Osteoblast (primary cell): ENCODE measurements at regions not wholly inside any gene's neighbourhood (a gene's known extent, or its start where the extent isn't known, plus 50 kb on each side); places are given as distances from the start of the nearest gene placed in this dataset.

ENCODE experiments used
- DNase-seq: peaks from one replicate; pipeline ENCODE4 v3.0.0; 2011; ENCODE audit warnings: low spot score, mixed read lengths; ENCODE audit not compliant: insufficient read length; ENCODE audit errors: missing footprints
- H2AFZ ChIP-seq: 2 replicates; pipeline ENCODE4 v1.6.0; 2011; ENCODE audit warnings: mild to moderate bottlenecking, low read length
- H3K27ac ChIP-seq: 2 replicates; pipeline ENCODE4 v1.5.1; 2011; ENCODE audit warnings: mild to moderate bottlenecking, low read depth, low read length, moderate library complexity
- H3K27me3 ChIP-seq: 2 replicates; pipeline ENCODE4 v1.6.0; 2012; ENCODE audit warnings: mild to moderate bottlenecking, control low read depth, inconsistent platforms, low read length, moderate library complexity; ENCODE audit not compliant: insufficient read depth
- H3K36me3 ChIP-seq: 2 replicates; pipeline ENCODE4 v1.5.1; 2011; ENCODE audit warnings: mild to moderate bottlenecking, low read length, control low read depth, moderate library complexity; ENCODE audit not compliant: insufficient read depth
- H3K4me1 ChIP-seq: 2 replicates; pipeline ENCODE4 v1.5.1; 2011; ENCODE audit warnings: mild to moderate bottlenecking, low read length, control low read depth, moderate library complexity; ENCODE audit not compliant: insufficient read depth
- H3K4me2 ChIP-seq: 2 replicates; pipeline ENCODE4 v1.6.0; 2011; ENCODE audit warnings: mild to moderate bottlenecking, low read length; ENCODE audit not compliant: insufficient read depth
- H3K4me3 ChIP-seq: fragments of 200-600 bp; sonication (generic); 3 replicates; pipeline ENCODE4 v1.5.1; 2012; ENCODE audit warnings: mild to moderate bottlenecking, low read length, inconsistent platforms; ENCODE audit not compliant: insufficient read depth
- H3K79me2 ChIP-seq: 2 replicates; pipeline ENCODE4 v1.6.0; 2012; ENCODE audit warnings: mild to moderate bottlenecking, low read length, control low read depth, inconsistent platforms; ENCODE audit not compliant: insufficient read depth
- H3K9me3 ChIP-seq: 2 replicates; pipeline ENCODE4 v1.5.1; 2011; ENCODE audit warnings: low read depth, low read length, control low read depth
- H4K20me1 ChIP-seq: 2 replicates; pipeline ENCODE4 v1.6.0; 2012; ENCODE audit warnings: mild to moderate bottlenecking, low read length, control low read depth; ENCODE audit not compliant: insufficient read depth
- CTCF ChIP-seq: IDR thresholded peaks from 2 replicates; pipeline ENCODE4 v1.5.1; 2011; ENCODE audit warnings: mild to moderate bottlenecking, low read depth, low read length, moderate library complexity; ENCODE audit errors: extremely low read depth

GRCh38 chr2:144666032-144666431 lies 146.1 kb upstream of the ZEB2 start:
- Histone ChIP-seq H3K27ac (no peak overlapping the region), H3K4me2 (no peak overlapping the region), H3K79me2 (no peaks in the 10 kb centered on the region), H3K4me1 (peaks cover under 1% of the 10 kb centered on the region), H3K27me3 (no peaks in the 10 kb centered on the region), H2AFZ (no peak overlapping the region), H3K36me3 (no peaks in the 10 kb centered on the region), H3K9me3 (no peaks in the 10 kb centered on the region), H3K4me3 (no peak overlapping the region), H4K20me1 (no peaks in the 10 kb centered on the region)
- DNase-seq = peak; percentile 36
- no peak for TF ChIP-seq CTCF

GRCh38 chr2:144663207-144663606 lies 143.3 kb upstream of the ZEB2 start:
- no peaks in the 10 kb centered on the region for H3K9me3 ChIP-seq
- no peaks in the 10 kb centered on the region for H3K79me2 ChIP-seq
- DNase-seq = no peak
- TF ChIP-seq CTCF = no peak
- no peak overlapping the region for H3K4me3 ChIP-seq
- no peaks in the 10 kb centered on the region for H4K20me1 ChIP-seq
- peaks cover 20% of the 10 kb centered on the region for H3K4me1 ChIP-seq
- no peak overlapping the region for H3K27ac ChIP-seq
- H3K27me3 ChIP-seq = no peaks in the 10 kb centered on the region
- no peak overlapping the region for H3K4me2 ChIP-seq
- no peaks in the 10 kb centered on the region for H3K36me3 ChIP-seq
- H2AFZ ChIP-seq = no peak overlapping the region

GRCh38 chr2:144660518-144661316 lies 140.8 kb upstream of the ZEB2 start:
- no peaks in the 10 kb centered on the region for H3K27me3 ChIP-seq
- peak overlapping the region; percentile 84 for H3K27ac ChIP-seq
- no peak overlapping the region for H3K4me2 ChIP-seq
- no peaks in the 10 kb centered on the region for H4K20me1 ChIP-seq
- DNase-seq = peak; percentile 18
- peaks cover 20% of the 10 kb centered on the region for H3K4me1 ChIP-seq
- H3K36me3 ChIP-seq = no peaks in the 10 kb centered on the region
- no peaks in the 10 kb centered on the region for H3K9me3 ChIP-seq
- H3K4me3 ChIP-seq = no peak overlapping the region
- no peaks in the 10 kb centered on the region for H3K79me2 ChIP-seq
- no peak for TF ChIP-seq CTCF
- H2AFZ ChIP-seq = peak overlapping the region; percentile 76

- Histone ChIP-seq H3K36me3 (no peaks in the 10 kb centered on the region), H2AFZ (peak overlapping the region; percentile 61), H3K79me2 (no peaks in the 10 kb centered on the region), H3K4me3 (no peak overlapping the region), H3K9me3 (no peaks in the 10 kb centered on the region), H3K27ac (peak overlapping the region; percentile 84), H4K20me1 (no peaks in the 10 kb centered on the region), H3K27me3 (no peaks in the 10 kb centered on the region), H3K4me1 (peaks cover 20% of the 10 kb centered on the region), H3K4me2 (peak overlapping the region; percentile 42)
- peak; percentile 63 for DNase-seq
- no peak for TF ChIP-seq CTCF
Measured at GRCh38 chr2:144659731-144660275, 139.9 kb upstream of the ZEB2 start.
